DOHH2 (cell line): ENCODE measurements at regions not wholly inside any gene's neighbourhood (a gene's known extent, or its start where the extent isn't known, plus 50 kb on each side); places are given as distances from the start of the nearest gene placed in this dataset.

ENCODE experiments used
- EZH2phosphoT487 ChIP-seq: fragments of 200-600 bp; sonication (generic); IDR thresholded peaks from 2 replicates; pipeline ENCODE4 v1.6.1; 2017; ENCODE audit warnings: borderline replicate concordance, mild to moderate bottlenecking, antibody characterized with exemption, low read length, moderate library complexity, mixed read lengths
- TF ChIP-seq, protein P1 (sequence below): fragments of 200-600 bp; sonication (generic); IDR thresholded peaks from one replicate; pipeline ENCODE4 v1.5.1; 2014; ENCODE audit warnings: antibody characterized with exemption, mild to moderate bottlenecking, low read depth, low read length; ENCODE audit not compliant: poor library complexity, severe bottlenecking

DNA sequence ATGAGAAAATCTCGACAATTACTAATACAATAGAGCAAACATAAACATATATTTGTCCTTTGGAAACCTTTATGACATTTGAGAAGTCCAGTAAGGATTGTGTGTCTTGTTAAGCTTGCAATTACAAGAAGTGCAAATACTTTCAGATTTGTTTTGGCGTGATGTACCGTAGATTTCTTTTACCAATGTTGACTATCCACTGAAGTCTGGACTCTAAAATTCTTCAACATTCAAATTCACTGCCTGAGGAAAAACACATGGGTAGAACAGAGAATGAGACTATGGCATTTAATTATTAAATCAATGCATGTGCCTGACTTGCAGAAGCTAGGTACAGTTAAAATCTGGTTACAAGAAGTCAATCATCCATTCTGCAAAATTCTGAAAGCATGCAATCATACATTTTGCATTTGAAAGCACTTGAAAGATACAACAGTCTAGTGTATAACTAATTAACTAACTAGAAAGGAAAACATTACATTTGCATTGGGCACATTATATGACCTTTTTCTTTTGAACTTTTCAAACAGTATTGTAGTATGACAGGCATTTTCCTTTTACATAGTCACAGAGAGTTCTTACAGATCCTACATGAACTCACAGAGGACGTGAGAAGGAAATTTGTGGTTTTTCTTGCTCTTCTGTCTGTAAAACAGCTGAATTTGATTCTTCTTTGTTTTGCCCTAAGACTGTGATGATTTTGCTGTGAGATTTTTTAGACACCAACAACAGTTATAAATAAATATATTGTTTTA lies 511.1 kb upstream of the ADGRL4 start:
- TF ChIP-seq, protein P1, sequence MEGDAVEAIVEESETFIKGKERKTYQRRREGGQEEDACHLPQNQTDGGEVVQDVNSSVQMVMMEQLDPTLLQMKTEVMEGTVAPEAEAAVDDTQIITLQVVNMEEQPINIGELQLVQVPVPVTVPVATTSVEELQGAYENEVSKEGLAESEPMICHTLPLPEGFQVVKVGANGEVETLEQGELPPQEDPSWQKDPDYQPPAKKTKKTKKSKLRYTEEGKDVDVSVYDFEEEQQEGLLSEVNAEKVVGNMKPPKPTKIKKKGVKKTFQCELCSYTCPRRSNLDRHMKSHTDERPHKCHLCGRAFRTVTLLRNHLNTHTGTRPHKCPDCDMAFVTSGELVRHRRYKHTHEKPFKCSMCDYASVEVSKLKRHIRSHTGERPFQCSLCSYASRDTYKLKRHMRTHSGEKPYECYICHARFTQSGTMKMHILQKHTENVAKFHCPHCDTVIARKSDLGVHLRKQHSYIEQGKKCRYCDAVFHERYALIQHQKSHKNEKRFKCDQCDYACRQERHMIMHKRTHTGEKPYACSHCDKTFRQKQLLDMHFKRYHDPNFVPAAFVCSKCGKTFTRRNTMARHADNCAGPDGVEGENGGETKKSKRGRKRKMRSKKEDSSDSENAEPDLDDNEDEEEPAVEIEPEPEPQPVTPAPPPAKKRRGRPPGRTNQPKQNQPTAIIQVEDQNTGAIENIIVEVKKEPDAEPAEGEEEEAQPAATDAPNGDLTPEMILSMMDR = no peak
- no peak for TF ChIP-seq EZH2phosphoT487
